GM12878 (cell line): ENCODE measurements at regions not wholly inside any gene's neighbourhood (a gene's known extent, or its start where the extent isn't known, plus 50 kb on each side); places are given as distances from the start of the nearest gene placed in this dataset.

ENCODE experiments used
- CEBPB ChIP-seq, 2 experiments: fragments of 150-350 bp in 1 of 2; IDR thresholded peaks; 2 replicates each; pipeline ENCODE4 v1.6.1; 2012 to 2014; ENCODE audit warnings: low read depth in 2 of 2, low read length in 2 of 2, borderline replicate concordance in 1 of 2, inconsistent platforms in 1 of 2
- CHD4 ChIP-seq: fragments of 200-600 bp; sonication (generic); IDR thresholded peaks from 2 replicates; pipeline ENCODE4 v1.6.1; 2016; ENCODE audit warnings: mild to moderate bottlenecking
- FOXM1 ChIP-seq: IDR thresholded peaks from 2 replicates; pipeline ENCODE4 v1.6.1; 2012; ENCODE audit warnings: low read depth, mild to moderate bottlenecking, inconsistent platforms, low read length, moderate library complexity
- HCFC1 ChIP-seq: fragments of 150-350 bp; IDR thresholded peaks from 2 replicates; pipeline ENCODE4 v1.6.1; 2014; ENCODE audit warnings: low read length
- SUPT20H ChIP-seq: IDR thresholded peaks from 2 replicates; pipeline ENCODE4 v1.6.1; 2011; ENCODE audit warnings: low read depth, mild to moderate bottlenecking, low read length, moderate library complexity, borderline replicate concordance; ENCODE audit not compliant: control insufficient read depth
- TF ChIP-seq, protein P1 (sequence below), 3 experiments: IDR thresholded peaks in 2 of 3; conservative IDR thresholded peaks in 1 of 3; 2 replicates each; pipeline ENCODE4 v1.5.1; 2011; ENCODE audit warnings: low read depth in 3 of 3, low read length in 3 of 3, mild to moderate bottlenecking in 3 of 3, control low read depth in 2 of 3, moderate library complexity in 2 of 3, inconsistent platforms in 1 of 3, mixed read lengths in 1 of 3; ENCODE audit not compliant: control insufficient read depth in 2 of 3, insufficient read depth in 1 of 3; ENCODE audit errors: extremely low read depth in 1 of 3
- TF ChIP-seq, protein P2 (sequence below): fragments of 450-650 bp; IDR thresholded peaks from 2 replicates; pipeline ENCODE4 v1.6.1; 2017; ENCODE audit warnings: mild to moderate bottlenecking, low read depth, inconsistent platforms; ENCODE audit not compliant: poor library complexity, severe bottlenecking

DNA sequence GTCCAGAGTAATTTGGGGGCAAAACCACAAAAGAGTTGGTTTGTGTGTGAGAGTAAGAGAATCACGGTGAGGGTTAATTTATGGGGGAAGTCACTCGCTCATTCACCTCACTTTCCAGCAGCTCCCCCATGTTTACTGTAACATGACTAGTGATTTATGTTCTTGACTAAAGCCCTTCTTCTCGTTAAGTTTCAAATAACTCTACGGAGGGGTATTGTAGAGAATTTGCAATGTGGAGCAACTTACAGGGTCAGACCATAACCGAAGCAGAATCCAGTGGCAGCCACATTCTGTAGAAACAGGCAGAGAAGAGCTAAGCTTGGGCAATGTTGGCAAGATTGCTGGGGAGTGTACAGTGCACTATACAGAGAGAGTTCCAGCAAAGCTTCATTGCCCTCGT lies 760.6 kb downstream of the IRX1 start:
- TF ChIP-seq, protein P1, sequence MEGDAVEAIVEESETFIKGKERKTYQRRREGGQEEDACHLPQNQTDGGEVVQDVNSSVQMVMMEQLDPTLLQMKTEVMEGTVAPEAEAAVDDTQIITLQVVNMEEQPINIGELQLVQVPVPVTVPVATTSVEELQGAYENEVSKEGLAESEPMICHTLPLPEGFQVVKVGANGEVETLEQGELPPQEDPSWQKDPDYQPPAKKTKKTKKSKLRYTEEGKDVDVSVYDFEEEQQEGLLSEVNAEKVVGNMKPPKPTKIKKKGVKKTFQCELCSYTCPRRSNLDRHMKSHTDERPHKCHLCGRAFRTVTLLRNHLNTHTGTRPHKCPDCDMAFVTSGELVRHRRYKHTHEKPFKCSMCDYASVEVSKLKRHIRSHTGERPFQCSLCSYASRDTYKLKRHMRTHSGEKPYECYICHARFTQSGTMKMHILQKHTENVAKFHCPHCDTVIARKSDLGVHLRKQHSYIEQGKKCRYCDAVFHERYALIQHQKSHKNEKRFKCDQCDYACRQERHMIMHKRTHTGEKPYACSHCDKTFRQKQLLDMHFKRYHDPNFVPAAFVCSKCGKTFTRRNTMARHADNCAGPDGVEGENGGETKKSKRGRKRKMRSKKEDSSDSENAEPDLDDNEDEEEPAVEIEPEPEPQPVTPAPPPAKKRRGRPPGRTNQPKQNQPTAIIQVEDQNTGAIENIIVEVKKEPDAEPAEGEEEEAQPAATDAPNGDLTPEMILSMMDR (IDR thresholded peaks at IDR 0.05 in 2 of 3, conservative IDR thresholded peaks at IDR 0.05 in 1 of 3; ENCODE audit: control insufficient read depth in 2 of 3, extremely low read depth in 1 of 3, insufficient read depth in 1 of 3, low read depth in 3 of 3, low read length in 3 of 3) = no peak
- TF ChIP-seq HCFC1 (no peak), SUPT20H (no peak), CEBPB (IDR thresholded peaks at IDR 0.05; ENCODE audit: borderline replicate concordance in 1 of 2, low read depth in 2 of 2, low read length in 2 of 2) (no peak), FOXM1 (no peak), CHD4 (no peak)
- TF ChIP-seq, protein P2, sequence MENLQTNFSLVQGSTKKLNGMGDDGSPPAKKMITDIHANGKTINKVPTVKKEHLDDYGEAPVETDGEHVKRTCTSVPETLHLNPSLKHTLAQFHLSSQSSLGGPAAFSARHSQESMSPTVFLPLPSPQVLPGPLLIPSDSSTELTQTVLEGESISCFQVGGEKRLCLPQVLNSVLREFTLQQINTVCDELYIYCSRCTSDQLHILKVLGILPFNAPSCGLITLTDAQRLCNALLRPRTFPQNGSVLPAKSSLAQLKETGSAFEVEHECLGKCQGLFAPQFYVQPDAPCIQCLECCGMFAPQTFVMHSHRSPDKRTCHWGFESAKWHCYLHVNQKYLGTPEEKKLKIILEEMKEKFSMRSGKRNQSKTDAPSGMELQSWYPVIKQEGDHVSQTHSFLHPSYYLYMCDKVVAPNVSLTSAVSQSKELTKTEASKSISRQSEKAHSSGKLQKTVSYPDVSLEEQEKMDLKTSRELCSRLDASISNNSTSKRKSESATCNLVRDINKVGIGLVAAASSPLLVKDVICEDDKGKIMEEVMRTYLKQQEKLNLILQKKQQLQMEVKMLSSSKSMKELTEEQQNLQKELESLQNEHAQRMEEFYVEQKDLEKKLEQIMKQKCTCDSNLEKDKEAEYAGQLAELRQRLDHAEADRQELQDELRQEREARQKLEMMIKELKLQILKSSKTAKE = no peak
